ENCODE measurements at regions not wholly inside any gene's neighbourhood (a gene's known extent, or its start where the extent isn't known, plus 50 kb on each side); places are given as distances from the start of the nearest gene placed in this dataset.

- TF ChIP-seq CTCF (IDR thresholded peaks at IDR 0.05) (no peak), POLR2A (IDR thresholded peaks at IDR 0.05) (no peak)
Observed at GRCh38 chr4:100945789-100946188, 401.5 kb downstream of the PPP3CA start.

All from breast epithelium (tissue), 3 donors.